HepG2 (cell line): ENCODE measurements at regions not wholly inside any gene's neighbourhood (a gene's known extent, or its start where the extent isn't known, plus 50 kb on each side); places are given as distances from the start of the nearest gene placed in this dataset.

Source experiments
- ATAC-seq: fragments of 200-7000 bp; cut with Tn5 transposase; 3 replicates; pipeline ENCODE4 v1.9.1; 2020; ENCODE audit warnings: mild to moderate bottlenecking, moderate library complexity
- BruUV-seq: library from RNA; stranded (reverse); fragments of 400-500 nt; replicated peaks from 2 replicates; lab custom pipeline; 2021; lab: Mats Ljungman, UMichigan
- CTCF ChIA-PET: fragments of 300-600 bp; formaldehyde crosslinking; extraction: SDS; loops from one replicate; lab custom pipeline; 2021; ENCODE audit warnings: low total read pairs, inconsistent platforms, low intra/inter-chr PET ratio; lab: Yijun Ruan, JAX
- POLR2A ChIA-PET: fragments of 350-600 bp; sonication (Branson Sonifier 250); formaldehyde crosslinking; loops from one replicate; lab custom pipeline; 2020; ENCODE audit warnings: antibody characterized with exemption, inconsistent platforms; lab: Yijun Ruan, JAX
- DNase-seq: peaks from one replicate; pipeline ENCODE4 v3.0.0-alpha.2; 2015; ENCODE audit warnings: low spot score
- FAIRE-seq: peaks from 3 replicates; lab custom pipeline; 2011; peaks lifted over from hg19 to GRCh38; lab: Jason Lieb, UNC
- H2AFZ ChIP-seq: one replicate; pipeline ENCODE4 v1.6.1; 2011; ENCODE audit warnings: low read length, inconsistent platforms
- H3K27ac ChIP-seq: fragments of 300-600 bp; 3 replicates; pipeline ENCODE4 v1.8.0; 2011; ENCODE audit warnings: mixed run types, mild to moderate bottlenecking, mixed read lengths, low read length, inconsistent platforms; ENCODE audit not compliant: insufficient read depth; ENCODE audit errors: extremely low read length
- H3K27me3 ChIP-seq, 2 experiments: fragments of 200-600 bp in 1 of 2; 2 replicates in 1 of 2; 3 replicates in 1 of 2; pipeline versions ENCODE4 v1.6.0 to v1.8.0; 2011; ENCODE audit warnings: low read length in 2 of 2, mild to moderate bottlenecking in 2 of 2, moderate library complexity in 2 of 2, inconsistent platforms in 1 of 2; ENCODE audit not compliant: insufficient read depth in 2 of 2, control insufficient read depth in 1 of 2
- H3K36me3 ChIP-seq, 2 experiments: fragments of 200-600 bp in 1 of 2; replicated peaks in 1 of 2; 2 replicates in 1 of 2; 3 replicates in 1 of 2; pipeline versions ENCODE4 v1.5.1 to v1.8.0; 2011; ENCODE audit warnings: low read length in 2 of 2, inconsistent platforms in 1 of 2; ENCODE audit not compliant: insufficient read depth in 2 of 2, control insufficient read depth in 1 of 2
- H3K4me1 ChIP-seq: 2 replicates; pipeline ENCODE4 v1.5.1; 2012; ENCODE audit warnings: low read length, inconsistent platforms; ENCODE audit not compliant: insufficient read depth
- H3K4me2 ChIP-seq: 2 replicates; pipeline ENCODE4 v1.6.0; 2011; ENCODE audit warnings: low read depth, low read length, inconsistent platforms
- H3K4me3 ChIP-seq, 3 experiments: fragments of 200-600 bp in 1 of 3; sonication (generic), shearing (Covaris generic) in 1 of 3; replicated peaks in 1 of 3; 2 replicates each; pipeline ENCODE4 v1.5.1; 2011 to 2016; ENCODE audit warnings: low read length in 3 of 3, inconsistent platforms in 2 of 3, low read depth in 2 of 3, mild to moderate bottlenecking in 2 of 3, control low read depth in 1 of 3, mixed read lengths in 1 of 3; ENCODE audit not compliant: insufficient read depth in 1 of 3
- H3K79me2 ChIP-seq: one replicate; pipeline ENCODE4 v1.6.1; 2011; ENCODE audit warnings: low read length, inconsistent platforms; ENCODE audit not compliant: insufficient read depth
- H3K9ac ChIP-seq: 2 replicates; pipeline ENCODE4 v1.6.0; 2011; ENCODE audit warnings: mild to moderate bottlenecking, low read depth, low read length, inconsistent platforms; ENCODE audit not compliant: insufficient read depth
- H3K9me3 ChIP-seq: 2 replicates; pipeline ENCODE4 v1.5.1; 2012; ENCODE audit warnings: mild to moderate bottlenecking, low read length
- H4K20me1 ChIP-seq: 2 replicates; pipeline ENCODE4 v1.6.0; 2011; ENCODE audit warnings: inconsistent platforms, mild to moderate bottlenecking, low read length, moderate library complexity; ENCODE audit not compliant: insufficient read depth
- DR1 ChIP-seq: sonication (generic); formaldehyde crosslinking; IDR thresholded peaks from 2 replicates; pipeline ENCODE4 v1.8.0; 2021; ENCODE audit warnings: mild to moderate bottlenecking, missing genetic modification reagents, inconsistent platforms
- FOXP1 ChIP-seq, 2 experiments: fragments of 450-650 bp in 1 of 2; IDR thresholded peaks; 2 replicates each; pipeline ENCODE4 v1.6.1; 2017 to 2018; ENCODE audit warnings: antibody characterized with exemption in 1 of 2
- IKZF1 ChIP-seq: fragments of 450-650 bp; IDR thresholded peaks from 2 replicates; pipeline ENCODE4 v1.7.1; 2016
- PHB2 ChIP-seq: fragments of 450-650 bp; IDR thresholded peaks from 2 replicates; pipeline ENCODE4 v1.6.1; 2018; ENCODE audit not compliant: partially characterized antibody
- PLSCR1 ChIP-seq: sonication (generic); formaldehyde crosslinking; IDR thresholded peaks from 2 replicates; pipeline ENCODE4 v1.5.0; 2020; ENCODE audit warnings: missing genetic modification reagents, mild to moderate bottlenecking, borderline replicate concordance
- SOX6 ChIP-seq, 2 experiments: fragments of 450-650 bp in 1 of 2; sonication (generic) in 1 of 2; formaldehyde crosslinking in 1 of 2; IDR thresholded peaks; 2 replicates each; pipeline versions ENCODE4 v1.4.0 to v1.6.1; 2017 to 2020; ENCODE audit warnings: antibody characterized with exemption in 1 of 2, mild to moderate bottlenecking in 1 of 2, missing genetic modification reagents in 1 of 2
- YY1 ChIP-seq: IDR thresholded peaks from 2 replicates; pipeline ENCODE4 v1.6.1; 2011; ENCODE audit warnings: low read length, low read depth, moderate library complexity, mild to moderate bottlenecking; ENCODE audit not compliant: insufficient read depth, insufficient replicate concordance
- ZBTB26 ChIP-seq: IDR thresholded peaks from 2 replicates; pipeline ENCODE4 v1.6.1; 2016; ENCODE audit warnings: missing compliant biosample characterization, missing genetic modification reagents, borderline replicate concordance
- ZNF10 ChIP-seq: sonication (generic); formaldehyde crosslinking; IDR thresholded peaks from 2 replicates; pipeline ENCODE4 v1.4.0; 2020; ENCODE audit warnings: mild to moderate bottlenecking, low read depth, missing genetic modification reagents, borderline replicate concordance
- ZNF710 ChIP-seq: sonication (generic); formaldehyde crosslinking; IDR thresholded peaks from 2 replicates; pipeline ENCODE4 v1.5.0; 2020; ENCODE audit warnings: mild to moderate bottlenecking, missing genetic modification reagents, borderline replicate concordance
- WGBS: methylation state at CpG from one replicate; pipeline ENCODE4 v1.1.6; 2017; ENCODE audit warnings: low lambda C conversion rate; 5-methylcytosine and 5-hydroxymethylcytosine counted together
- in situ Hi-C: cut with HindIII; loops from 2 replicates; pipeline ENCODE4 v1.10.0; 2017; ENCODE audit warnings: low pct_unique_long_range_greater_than_20kb; ENCODE audit not compliant: extremely low pct_ligation_motif_present
- intact Hi-C: fragments of 100-400 bp; cut with micrococcal nuclease; formaldehyde crosslinking; loops from one replicate; pipeline ENCODE4 v1.10.0; 2022; ENCODE audit not compliant: unreplicated experiment

- H3K4me2 ChIP-seq = no peak overlapping the region
- no peak for DNase-seq
- H3K9ac ChIP-seq = no peak overlapping the region
- no TSS peak for BruUV-seq
- no peak for ATAC-seq
- H3K79me2 ChIP-seq = no peaks in the 10 kb centered on the region
- H2AFZ ChIP-seq = no peak overlapping the region
- no peaks in the 10 kb centered on the region for H3K4me1 ChIP-seq
- FAIRE-seq = no peak
- 40% methylated on average over 1 of the region's 4 CpGs for WGBS
- ChIA-PET CTCF (no interaction called here), POLR2A (no interaction called here)
- H3K27ac ChIP-seq = no peak overlapping the region
- no peaks in the 10 kb centered on the region for H4K20me1 ChIP-seq
- in situ Hi-C loops (no loop called here), intact Hi-C loops (no loop called here)
- no peaks in the 10 kb centered on the region for H3K27me3 ChIP-seq
- TF ChIP-seq DR1 (CRISPR knock-in tag) (no peak), YY1 (no peak), ZNF10 (CRISPR knock-in tag) (no peak), IKZF1 (no peak), PLSCR1 (CRISPR knock-in tag) (no peak), ZBTB26 (CRISPR knock-in tag) (no peak), SOX6 (IDR thresholded peaks at IDR 0.05) (no peak), SOX6 (CRISPR knock-in tag; IDR thresholded peaks at IDR 0.05) (no peak), ZNF710 (CRISPR knock-in tag) (no peak), PHB2 (no peak), FOXP1 (IDR thresholded peaks at IDR 0.05) (no peak), FOXP1 (CRISPR knock-in tag; IDR thresholded peaks at IDR 0.05) (no peak)
- H3K36me3 ChIP-seq = no peaks in the 10 kb centered on the region
- H3K4me3 ChIP-seq = no peak overlapping the region
- H3K9me3 ChIP-seq = no peaks in the 10 kb centered on the region
Observed at GRCh38 chrX:68931345-68931744, 102.5 kb downstream of the EFNB1 start.
